GM23338 (cell line): ENCODE measurements at regions not wholly inside any gene's neighbourhood (a gene's known extent, or its start where the extent isn't known, plus 50 kb on each side); places are given as distances from the start of the nearest gene placed in this dataset.

Experiments
- CTCF ChIP-seq, 2 experiments: fragments of 200-600 bp in 1 of 2; sonication (generic) in 1 of 2; conservative IDR thresholded peaks; 2 replicates each; pipeline versions ENCODE4 v1.5.1 to v1.6.1; 2016 to 2017; ENCODE audit warnings: antibody characterized with exemption in 2 of 2, low read depth in 2 of 2, mild to moderate bottlenecking in 2 of 2, moderate library complexity in 1 of 2
- EZH2 ChIP-seq: fragments of 200-600 bp; sonication (generic); IDR thresholded peaks from one replicate; pipeline ENCODE4 v1.8.0; 2017; ENCODE audit warnings: antibody characterized with exemption, mild to moderate bottlenecking, low read depth; ENCODE audit not compliant: unreplicated experiment
- EZH2phosphoT487 ChIP-seq: fragments of 200-600 bp; sonication (generic); IDR thresholded peaks from one replicate; pipeline ENCODE4 v1.8.1; 2018; ENCODE audit warnings: antibody characterized with exemption; ENCODE audit not compliant: unreplicated experiment
- JUNB ChIP-seq: IDR thresholded peaks from one replicate; pipeline ENCODE4 v1.6.1; 2016; ENCODE audit warnings: antibody characterized with exemption; ENCODE audit not compliant: unreplicated experiment
- POLR2AphosphoS5 ChIP-seq: IDR thresholded peaks from 2 replicates; pipeline ENCODE4 v1.6.1; 2016; ENCODE audit warnings: antibody characterized with exemption, low read depth

- no peak for TF ChIP-seq EZH2
- TF ChIP-seq CTCF (conservative IDR thresholded peaks at IDR 0.05; ENCODE audit: low read depth in 2 of 2), result no peak
- TF ChIP-seq EZH2phosphoT487, result no peak
- TF ChIP-seq JUNB, result no peak
- no peak for TF ChIP-seq POLR2AphosphoS5
Observed at GRCh38 chr1:64328193-64328592, 124.8 kb downstream of the UBE2U start.
